ENCODE measurements at regions not wholly inside any gene's neighbourhood (a gene's known extent, or its start where the extent isn't known, plus 50 kb on each side); places are given as distances from the start of the nearest gene placed in this dataset.

DNA sequence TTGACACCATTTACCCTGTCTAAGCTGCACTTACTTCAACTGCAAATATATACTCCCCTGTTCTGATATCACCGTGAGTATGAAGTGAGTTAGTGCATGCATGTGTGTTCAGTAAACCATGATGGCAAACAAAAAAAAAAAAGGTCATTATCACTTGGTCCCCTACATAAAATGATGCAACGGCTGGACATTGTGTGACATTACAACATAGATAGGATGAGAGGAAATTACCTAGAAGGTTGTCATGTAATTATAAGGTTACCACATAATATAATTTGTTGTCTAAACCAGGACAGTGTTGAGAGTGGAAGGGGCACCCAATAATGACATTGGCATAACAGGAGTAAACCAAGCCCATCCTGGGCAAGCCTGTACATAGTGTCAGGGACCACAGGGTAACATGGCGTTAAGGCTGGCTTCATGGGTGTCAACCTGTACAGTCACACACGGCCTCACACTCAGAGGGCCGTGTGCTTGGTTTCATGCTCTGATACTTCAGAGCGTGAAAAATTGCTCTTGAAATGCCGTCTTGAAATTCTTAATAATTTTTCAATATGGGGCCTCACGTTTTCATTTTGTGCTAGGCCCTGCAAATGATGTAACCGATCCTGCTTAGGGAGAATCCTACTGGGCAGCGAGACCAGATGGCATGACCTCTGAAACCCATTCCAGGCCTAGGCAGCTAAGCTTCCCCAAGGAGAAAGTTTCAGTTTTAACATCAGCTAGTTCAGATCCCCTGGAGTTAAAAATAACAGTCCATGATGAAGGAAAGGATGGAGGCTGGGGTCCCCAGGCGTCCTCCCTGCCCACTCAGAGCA is 106.1 kb downstream of the AXIN2 start:
- TF ChIP-seq, protein P1, sequence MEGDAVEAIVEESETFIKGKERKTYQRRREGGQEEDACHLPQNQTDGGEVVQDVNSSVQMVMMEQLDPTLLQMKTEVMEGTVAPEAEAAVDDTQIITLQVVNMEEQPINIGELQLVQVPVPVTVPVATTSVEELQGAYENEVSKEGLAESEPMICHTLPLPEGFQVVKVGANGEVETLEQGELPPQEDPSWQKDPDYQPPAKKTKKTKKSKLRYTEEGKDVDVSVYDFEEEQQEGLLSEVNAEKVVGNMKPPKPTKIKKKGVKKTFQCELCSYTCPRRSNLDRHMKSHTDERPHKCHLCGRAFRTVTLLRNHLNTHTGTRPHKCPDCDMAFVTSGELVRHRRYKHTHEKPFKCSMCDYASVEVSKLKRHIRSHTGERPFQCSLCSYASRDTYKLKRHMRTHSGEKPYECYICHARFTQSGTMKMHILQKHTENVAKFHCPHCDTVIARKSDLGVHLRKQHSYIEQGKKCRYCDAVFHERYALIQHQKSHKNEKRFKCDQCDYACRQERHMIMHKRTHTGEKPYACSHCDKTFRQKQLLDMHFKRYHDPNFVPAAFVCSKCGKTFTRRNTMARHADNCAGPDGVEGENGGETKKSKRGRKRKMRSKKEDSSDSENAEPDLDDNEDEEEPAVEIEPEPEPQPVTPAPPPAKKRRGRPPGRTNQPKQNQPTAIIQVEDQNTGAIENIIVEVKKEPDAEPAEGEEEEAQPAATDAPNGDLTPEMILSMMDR (IDR thresholded peaks at IDR 0.05) = no peak
- no peak for TF ChIP-seq POLR2A (IDR thresholded peaks at IDR 0.05)
